GM19395 (cell line): ENCODE measurements at regions not wholly inside any gene's neighbourhood (a gene's known extent, or its start where the extent isn't known, plus 50 kb on each side); places are given as distances from the start of the nearest gene placed in this dataset.

Experiments
- ATAC-seq: cut with Tn5 transposase; IDR thresholded peaks from one replicate; pipeline ENCODE4 v1.9.1; 2021; ENCODE audit warnings: mild to moderate bottlenecking, moderate library complexity; ENCODE audit not compliant: unreplicated experiment

DNA sequence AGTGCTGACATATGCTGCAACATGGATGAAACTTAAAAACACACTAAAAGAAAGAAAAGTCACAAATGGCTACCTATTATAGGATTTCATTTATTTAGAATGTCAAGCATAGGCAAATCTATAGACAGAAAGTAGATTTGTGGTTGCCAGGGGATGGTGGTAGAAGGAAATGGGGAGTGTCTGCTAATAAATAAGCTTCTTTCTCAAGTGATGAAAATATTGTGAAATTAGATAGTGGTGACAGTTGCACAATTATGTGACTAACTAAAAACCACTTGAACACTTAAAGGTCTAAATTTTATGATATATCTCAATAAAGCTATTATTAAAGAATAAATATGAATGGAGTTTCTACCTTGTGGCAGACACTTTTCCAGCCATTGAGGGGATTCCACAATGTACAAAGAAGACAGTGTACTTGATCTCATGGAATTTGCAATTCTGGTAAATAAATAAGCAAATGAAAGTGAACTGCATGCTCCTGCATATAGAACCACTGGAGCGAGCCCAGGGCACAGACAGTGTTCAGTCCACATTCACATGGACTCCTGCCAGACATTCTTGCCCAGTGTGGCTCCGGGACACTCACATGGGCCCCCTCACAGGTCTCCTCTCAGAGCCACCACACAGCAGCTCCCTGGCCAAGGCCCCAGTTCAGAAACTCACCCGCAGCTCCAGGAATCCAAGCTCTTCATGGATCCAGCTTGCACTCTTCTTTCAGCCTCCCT, 107.1 kb upstream of the ARID2 start:
- ATAC-seq: no peak

DNA sequence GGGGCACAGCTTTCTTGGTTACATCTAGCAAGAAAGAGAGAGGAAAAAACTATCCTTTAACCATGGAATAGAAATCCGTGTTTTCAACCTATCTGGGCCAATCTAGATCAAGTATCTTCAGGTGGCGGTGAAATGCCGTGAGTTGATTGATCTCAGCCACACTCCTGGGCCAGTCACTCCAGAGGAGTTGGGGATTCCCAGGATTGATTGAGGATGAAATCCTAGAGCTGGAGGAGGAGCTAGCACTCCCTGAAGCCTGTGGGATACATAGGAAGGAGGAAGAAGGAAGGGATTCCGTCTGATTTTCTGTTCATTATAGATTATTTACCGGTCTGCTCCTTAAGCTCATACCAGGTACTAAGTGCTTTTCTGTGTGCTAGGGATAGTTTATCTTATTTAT, 106.3 kb upstream of the ARID2 start:
- ATAC-seq: no peak

DNA sequence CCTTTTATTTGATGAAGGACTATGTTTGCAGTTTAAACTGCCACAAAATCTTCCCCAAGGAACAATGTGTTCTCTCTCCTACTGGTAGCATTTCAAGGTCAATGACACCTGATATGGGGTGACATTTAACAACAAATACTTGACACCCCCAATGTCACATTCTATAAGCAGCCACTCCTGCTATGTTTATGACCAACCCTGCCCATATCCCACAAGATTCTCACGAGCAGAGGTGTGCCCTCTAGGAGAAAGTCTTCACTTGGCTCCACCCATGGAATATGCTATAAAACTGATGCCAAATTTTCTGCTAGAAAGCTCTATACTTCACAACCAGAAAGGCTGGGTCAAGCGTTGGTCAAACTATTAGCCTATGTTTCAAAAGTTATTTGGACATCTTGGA, 105.6 kb upstream of the ARID2 start:
- ATAC-seq: no peak

DNA sequence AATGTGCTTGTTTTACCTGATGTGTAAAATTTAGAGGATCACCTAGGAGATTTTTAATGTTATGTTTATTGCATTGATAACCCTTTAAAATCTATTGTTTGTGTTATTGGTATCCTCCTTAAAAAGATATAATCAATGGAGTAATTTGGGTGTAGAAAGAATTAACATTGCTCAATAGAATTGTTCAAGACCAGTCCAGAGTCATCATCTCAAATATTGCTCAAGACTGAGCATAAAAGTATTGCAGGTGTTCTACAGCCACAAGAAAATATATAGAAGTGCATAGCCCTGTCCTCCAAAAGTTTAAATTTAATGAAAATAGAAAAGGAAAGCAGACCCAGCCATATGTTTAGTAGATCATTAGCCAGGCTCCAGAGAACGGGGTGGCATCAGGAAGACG, 102.5 kb upstream of the ARID2 start:
- no peak for ATAC-seq

DNA sequence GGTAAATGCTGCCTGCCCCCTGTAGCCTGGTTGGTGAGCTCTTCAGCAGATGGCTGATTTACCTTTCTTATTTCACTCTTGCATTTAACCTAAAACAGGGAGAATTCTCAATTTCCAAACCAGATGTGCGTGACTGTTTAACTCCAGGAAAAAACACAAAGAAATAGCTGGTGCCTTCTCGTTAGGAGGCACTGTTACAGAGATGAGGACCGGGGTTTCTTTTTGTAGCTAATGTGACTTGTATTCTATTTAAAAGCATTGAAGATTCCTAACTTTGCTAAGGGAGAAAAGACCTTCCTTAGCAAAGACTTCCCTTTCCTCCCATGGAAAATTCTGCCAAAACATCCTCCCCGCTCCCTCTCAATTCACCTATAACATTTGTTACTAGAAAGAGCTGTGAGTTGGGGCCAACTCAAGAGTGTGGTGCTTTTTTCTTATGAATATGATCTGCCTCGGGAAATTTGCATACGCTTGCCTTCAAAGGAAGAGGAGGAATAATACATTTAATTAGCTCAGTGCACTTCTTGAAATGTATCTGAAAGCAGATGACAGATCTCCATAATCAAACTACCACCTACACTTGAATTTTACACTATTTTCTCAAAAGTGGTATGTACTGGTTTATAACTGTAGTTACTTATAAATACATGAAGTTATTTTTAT, 102.0 kb upstream of the ARID2 start:
- ATAC-seq: no peak

DNA sequence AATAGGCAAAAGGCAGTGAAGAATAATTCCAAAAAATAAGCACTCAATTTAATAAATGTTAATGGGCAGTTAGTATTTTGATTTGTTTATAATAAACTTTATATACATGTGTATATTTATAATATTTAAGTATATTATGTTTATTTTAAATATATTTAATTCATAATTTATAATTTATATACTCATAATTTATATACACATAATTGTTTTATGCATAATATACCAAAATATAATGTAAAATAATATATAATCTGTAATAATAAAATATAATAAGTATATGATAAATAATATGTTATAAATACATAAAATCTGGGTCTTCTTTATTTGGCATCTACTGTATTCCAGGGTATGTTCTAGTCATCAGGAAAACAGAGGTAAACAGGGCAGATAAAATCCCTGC, 100.2 kb upstream of the ARID2 start:
- ATAC-seq: no peak

DNA sequence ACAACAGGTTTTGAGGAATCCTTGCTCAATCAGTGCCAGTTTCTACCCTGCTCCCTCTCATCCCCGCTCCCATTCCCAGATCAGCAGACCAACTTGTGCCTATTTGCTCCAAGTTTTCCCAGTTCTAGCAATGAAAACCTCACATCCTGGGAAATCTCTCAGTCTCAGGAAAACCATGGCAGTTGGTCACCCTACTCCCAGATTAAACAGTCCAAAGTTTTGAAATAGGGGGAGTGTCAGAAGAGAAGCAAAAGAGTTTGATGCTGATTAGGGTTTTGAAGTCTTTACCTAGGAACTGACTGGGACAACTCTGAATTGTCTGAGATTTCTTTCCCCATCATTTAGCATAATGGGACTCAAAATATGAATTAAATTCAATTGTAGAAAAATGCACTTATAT, 95.8 kb upstream of the ARID2 start:
- ATAC-seq: no peak

DNA sequence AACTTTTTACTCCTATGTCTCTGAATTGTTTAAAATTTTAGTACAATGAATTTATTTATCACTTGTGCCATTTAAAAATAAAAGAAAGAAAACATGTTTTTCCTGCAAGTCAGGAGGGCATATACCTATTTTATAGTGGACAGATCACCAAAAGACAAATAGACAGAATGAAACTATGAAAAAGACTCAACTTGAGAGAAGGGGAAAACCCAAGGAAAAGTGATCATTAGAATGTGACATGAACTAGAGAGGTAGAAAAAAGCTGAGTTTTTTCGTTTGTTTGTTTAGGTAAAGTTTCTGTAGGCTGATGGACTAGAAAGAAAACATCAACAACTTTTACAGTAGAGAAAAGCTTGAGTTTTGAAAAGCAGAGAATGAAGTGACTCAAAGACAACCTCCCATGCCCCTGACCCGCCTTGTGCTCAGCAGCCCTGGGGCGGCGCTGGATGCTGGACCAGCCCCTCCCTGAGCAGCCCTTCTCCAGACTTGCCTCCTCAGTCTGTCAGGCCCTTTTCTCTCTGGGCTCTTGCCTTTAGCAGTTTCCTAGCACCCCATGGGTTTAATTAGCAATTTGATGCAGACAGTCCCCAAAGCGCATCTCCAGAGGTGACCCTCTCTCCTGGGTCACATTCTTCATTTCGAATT, 95.1 kb upstream of the ARID2 start:
- peak; percentile 57 for ATAC-seq

DNA sequence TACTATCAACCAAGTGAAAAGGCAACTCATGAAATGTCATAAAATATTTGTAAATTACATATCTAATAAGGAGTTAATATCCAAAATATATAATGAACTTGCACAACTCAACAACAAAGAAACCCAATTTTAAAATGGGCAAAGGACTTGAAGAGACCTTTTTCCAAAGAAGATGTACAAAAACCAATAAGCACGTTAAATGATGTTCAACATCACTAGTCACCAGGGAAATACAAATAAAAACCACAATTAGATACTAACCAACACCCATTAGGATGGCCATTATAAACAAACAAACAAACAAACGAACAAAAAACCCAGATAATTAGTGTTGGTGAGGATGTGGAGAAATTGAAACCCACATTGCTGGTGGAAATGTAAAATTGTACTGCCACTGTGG, 92.3 kb upstream of the ARID2 start:
- ATAC-seq: no peak

DNA sequence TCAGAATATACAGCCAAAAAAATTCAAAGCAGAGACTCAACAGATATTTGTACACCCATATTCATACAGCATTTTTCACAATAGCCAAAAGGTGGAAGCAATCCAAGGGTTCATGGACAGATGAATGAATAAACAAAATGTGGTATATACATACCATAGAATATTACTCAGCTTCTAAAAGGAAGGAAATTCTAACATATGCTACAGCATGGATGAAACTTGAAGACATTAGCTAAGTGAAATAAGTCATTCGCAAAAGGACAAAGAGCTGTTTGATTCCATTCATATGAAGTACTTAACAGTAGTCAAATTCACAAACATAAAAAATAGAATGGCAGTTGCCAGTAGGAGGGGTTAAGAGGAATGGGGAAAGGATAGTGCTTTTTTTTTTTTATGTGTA, 91.8 kb upstream of the ARID2 start:
- ATAC-seq: no peak

DNA sequence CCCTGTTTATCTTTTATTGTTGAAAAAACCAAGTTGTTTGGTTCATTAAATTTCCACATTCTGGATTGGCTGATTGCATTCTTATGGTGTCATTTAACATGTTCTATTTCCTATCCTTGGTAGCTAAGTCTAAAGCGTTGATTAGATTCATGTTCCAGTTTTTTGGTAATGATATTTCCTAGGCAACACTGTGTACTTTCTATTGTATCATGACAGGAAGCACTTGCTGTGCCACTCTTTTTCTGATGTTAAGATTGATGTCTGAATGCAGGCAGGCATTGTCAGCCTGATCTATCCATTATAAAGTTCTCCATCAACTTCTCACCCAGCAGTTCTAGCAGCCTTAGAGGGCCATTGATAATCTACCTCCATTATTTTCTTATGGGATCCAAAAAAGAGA, 91.1 kb upstream of the ARID2 start:
- ATAC-seq: no peak

DNA sequence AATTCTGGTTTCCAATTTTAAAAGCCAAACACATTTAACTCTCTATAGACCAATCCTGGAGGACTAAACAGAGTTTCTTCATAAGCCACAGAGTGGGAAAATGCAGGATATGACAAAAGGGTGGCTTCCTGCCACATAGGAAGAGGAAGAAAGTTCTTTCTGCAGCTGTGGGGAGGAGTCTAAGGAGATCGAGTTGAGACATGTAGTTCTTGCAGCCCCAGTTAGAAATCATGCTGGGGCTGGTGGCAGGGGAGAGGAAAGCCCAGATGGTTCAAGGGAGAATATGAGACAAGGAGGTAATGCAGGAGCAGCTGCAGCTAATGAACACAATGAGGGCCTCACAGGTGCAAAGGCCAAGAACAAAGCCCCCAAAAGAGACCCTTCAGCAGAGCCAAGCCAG, 85.0 kb upstream of the ARID2 start:
- no peak for ATAC-seq

DNA sequence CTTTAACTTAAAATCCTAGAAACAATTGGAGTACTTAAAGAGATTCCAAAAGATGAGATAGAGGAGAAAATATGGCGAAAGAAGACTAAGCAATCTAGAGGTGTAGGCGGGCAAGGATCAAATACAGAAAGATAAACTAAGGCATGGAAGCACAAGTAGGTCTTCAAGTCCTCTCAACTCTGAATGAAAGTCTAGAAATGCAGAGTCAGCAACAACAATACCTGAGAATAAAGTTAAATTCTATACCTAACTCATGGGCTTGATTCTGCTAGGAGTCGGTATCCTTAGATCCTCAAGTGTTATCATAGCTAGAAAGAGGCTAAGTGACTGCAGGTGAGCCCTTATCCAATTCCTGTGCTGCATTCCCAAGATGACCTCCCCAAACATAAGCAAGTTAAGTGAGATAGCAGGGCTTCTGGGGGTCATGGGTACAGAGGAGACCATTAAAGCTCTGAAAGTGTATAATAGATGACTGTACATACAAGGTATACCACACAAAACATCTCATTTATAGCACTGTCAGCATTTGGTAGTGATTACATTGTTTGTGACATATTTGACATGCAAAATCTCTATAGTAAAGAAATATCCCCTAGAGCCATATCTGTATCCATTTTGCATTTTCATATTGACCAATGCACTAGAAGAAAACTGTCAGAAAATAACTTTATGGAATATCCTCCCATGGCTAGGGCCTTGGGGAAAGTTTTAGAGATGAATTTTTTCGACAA, 82.5 kb upstream of the ARID2 start:
- ATAC-seq: no peak

DNA sequence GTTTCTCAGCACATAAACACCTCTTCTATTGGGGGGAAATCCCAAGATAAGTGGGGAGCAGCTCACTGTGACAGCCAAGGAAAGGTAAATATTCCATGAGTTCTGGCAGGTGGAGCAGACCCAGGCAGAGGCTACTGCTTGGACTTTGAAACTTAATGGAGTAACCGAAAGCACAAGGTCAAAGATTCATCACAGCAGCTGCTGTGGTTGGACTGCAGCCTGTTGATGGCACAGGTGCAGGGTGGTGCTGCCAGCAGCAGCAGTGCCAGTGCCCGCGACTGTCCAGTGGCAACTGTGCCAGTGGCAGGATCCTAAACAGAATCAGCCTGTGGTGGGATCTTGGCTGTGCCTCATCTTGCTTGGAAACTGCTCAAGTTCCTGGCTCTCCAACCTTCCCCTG, 81.4 kb upstream of the ARID2 start:
- ATAC-seq: no peak

DNA sequence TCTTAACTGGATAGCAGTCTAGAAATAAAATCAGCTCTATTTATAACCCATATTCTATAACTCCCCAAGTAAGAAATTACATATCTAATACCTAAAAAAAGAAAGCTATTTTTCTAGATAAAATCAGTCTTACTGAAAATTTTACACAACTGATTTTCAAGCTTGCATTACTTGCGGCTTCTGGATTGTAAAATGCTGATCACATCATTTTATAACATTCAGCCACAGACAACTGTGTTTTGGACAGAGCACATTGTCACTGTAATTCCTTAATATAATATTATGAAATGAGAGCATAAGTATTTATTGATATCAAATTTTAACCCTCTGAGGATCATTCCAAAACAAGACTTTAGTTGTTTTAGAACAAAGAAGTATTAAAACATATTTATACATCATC, 78.5 kb upstream of the ARID2 start:
- no peak for ATAC-seq

DNA sequence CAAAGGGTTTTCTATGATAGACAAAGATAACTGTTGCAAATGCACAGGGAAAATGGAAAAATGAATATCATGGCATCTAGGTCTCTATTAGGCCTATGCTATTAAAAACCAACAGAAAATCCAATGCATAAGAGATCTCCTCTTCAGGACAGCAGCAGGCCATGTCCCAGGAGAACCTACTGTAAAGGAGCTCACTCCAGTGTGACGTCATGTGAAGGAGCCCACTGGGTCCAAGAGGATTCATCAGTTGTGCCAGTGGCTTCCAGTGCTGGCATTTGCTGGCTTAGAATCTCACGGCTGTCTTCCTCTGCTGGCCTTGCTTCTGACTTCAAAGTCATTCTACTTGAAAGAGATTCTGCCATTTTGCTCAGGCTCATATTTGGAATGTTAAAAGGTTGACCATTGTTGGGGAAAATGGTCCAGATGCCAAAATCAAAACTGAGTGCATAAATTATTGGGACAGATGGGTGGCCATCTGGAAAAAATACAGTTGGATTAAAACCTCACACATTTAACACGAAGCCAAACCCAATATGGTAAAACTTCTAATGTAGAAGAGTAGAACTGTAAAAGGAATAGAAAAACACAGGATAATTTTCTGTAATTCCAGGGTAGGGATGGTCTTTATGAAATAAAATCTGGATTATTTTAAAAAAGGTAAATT, 75.4 kb upstream of the ARID2 start:
- ATAC-seq: no peak

DNA sequence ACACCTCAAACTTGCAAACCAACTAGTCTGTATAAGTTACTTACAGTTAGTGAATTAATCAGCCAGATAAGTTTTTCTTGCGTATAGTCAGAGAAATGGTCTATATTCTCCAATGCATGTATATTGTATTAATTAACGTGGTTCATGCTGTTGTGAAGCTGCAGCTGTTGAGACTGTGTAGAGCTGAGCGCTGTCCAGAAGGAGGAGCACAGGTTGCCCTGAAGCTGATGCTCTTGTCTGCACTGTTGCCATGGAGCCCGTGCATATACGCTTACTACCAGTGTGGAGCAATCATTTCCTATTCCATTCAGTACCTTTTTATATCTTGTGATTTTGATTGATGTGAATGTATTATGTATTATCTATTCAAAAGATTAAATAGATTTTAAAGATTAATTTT, 74.3 kb upstream of the ARID2 start:
- no peak for ATAC-seq

DNA sequence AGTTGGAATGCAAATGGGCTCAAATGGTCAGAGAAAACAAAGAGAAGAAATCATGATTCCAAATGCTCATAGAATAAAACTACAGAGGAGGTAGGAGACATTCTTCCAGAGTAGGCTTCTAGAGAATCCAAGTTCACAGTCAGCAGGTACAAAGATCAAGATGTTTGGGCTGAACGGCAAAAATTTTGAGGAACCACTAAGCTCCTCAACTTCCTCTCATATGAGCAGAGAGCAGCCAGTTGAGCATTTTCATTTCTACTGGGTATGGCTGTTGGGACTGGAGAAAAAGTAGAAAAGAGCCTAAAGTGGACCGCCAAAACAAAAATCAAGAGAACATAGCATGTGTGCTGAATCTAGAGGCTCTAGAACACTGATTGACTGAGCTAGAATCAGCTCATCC, 73.8 kb upstream of the ARID2 start:
- ATAC-seq: no peak

DNA sequence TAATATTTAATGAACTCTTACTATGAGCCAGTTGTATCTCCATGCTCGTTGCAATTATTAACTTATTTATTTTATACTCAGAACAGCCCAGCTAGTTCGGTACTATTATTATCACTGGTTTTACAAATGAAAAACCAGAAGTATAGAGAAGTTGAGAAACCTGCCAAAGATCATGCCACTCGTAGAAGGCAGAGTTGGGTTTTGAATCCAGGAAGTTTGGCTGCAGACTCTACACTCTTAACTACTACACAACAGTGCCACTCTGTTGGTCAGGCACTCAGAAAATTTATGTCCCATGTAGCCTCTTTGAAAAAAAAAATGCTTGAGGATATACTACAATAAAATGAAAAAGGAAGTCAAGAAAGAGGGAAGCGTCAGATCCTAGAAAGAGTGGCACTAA, 71.5 kb upstream of the ARID2 start:
- no peak for ATAC-seq

DNA sequence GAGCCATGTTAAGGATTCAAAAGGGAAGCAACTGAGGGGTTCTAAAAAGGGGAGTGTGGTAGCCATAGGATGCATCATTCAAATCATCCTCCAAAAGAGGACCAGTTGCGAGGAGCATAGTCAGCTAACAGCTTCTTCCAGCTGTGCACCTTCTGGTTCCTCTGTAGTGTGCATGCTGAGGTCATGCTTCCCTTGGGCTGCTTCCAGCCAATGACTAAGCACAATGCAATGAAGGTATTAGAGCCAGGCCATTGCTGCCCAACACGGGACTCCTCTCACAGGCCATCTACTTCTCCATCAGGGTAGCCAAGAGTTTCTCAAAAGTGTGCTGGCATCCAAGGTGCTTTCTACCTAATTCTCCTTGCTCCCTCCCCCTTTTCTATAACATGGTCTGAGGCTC, 69.2 kb upstream of the ARID2 start:
- no peak for ATAC-seq

DNA sequence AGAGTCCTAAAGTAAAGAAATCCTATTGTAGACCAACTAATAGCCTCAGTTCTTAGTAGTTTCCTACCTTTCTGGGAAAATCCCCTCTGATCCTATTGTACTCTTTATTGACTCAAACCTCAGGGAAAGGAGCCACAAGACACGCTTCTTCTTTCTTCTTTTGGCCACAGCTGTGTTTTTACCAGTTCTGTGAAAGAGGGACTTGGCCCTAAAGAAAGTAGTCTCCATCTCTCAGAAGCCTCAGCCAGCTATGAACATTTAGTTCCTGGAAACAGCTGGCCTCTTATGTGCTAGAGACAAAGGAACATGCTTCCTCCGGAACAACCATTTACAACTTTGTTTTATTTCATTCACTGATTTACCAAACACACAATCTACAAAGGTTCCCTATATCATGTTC, 66.1 kb upstream of the ARID2 start:
- ATAC-seq: no peak
